Brain pericyte (primary cell): ENCODE measurements at regions not wholly inside any gene's neighbourhood (a gene's known extent, or its start where the extent isn't known, plus 50 kb on each side); places are given as distances from the start of the nearest gene placed in this dataset.
"Not testable (repeated sequence)": the region's sequence is repeated elsewhere in the genome, so short reads cannot be mapped to it uniquely, and the experiment has no call there.

ENCODE experiments used
- DNase-seq: peaks from one replicate; pipeline ENCODE4 v3.0.0-alpha.2; 2012; ENCODE audit warnings: low read depth, low spot score

GRCh38 chr3:8353364-8353763 lies 148.3 kb upstream of the LMCD1 start:
- no peak for DNase-seq

- no peak for DNase-seq
Measured at GRCh38 chr3:8355346-8355745, 146.3 kb upstream of the LMCD1 start.

- DNase-seq: not testable (repeated sequence)
Measured at GRCh38 chr3:8356066-8356465, 145.6 kb upstream of the LMCD1 start.

GRCh38 chr3:8357859-8358258 lies 143.8 kb upstream of the LMCD1 start:
- no peak for DNase-seq

GRCh38 chr3:8359133-8359532 lies 142.5 kb upstream of the LMCD1 start:
- no peak for DNase-seq

GRCh38 chr3:8363200-8363599 lies 138.4 kb upstream of the LMCD1 start:
- DNase-seq: no peak

- no peak for DNase-seq
Measured at GRCh38 chr3:8365541-8365940, 136.1 kb upstream of the LMCD1 start.

GRCh38 chr3:8366219-8366810 lies 135.3 kb upstream of the LMCD1 start:
- no peak for DNase-seq

GRCh38 chr3:8368598-8368997 lies 133.0 kb upstream of the LMCD1 start:
- no peak for DNase-seq

GRCh38 chr3:8369638-8370037 lies 132.0 kb upstream of the LMCD1 start:
- DNase-seq: no peak

GRCh38 chr3:8371085-8371551 lies 130.5 kb upstream of the LMCD1 start:
- DNase-seq: no peak

GRCh38 chr3:8371960-8372463 lies 129.6 kb upstream of the LMCD1 start:
- DNase-seq: no peak

GRCh38 chr3:8380904-8381704 lies 120.5 kb upstream of the LMCD1 start:
- DNase-seq: no peak

- no peak for DNase-seq
Measured at GRCh38 chr3:8385848-8386620, 115.6 kb upstream of the LMCD1 start.

GRCh38 chr3:8387571-8387970 lies 114.1 kb upstream of the LMCD1 start:
- DNase-seq: no peak

GRCh38 chr3:8399686-8400085 lies 101.9 kb upstream of the LMCD1 start:
- no peak for DNase-seq

- DNase-seq: no peak
Measured at GRCh38 chr3:8400911-8401310, 100.7 kb upstream of the LMCD1 start.

- no peak for DNase-seq
Measured at GRCh38 chr3:8403996-8404395, 97.6 kb upstream of the LMCD1 start.

- DNase-seq: no peak
Measured at GRCh38 chr3:8405144-8405543, 96.5 kb upstream of the LMCD1 start.

GRCh38 chr3:8406479-8406878 lies 95.1 kb upstream of the LMCD1 start:
- DNase-seq: no peak

GRCh38 chr3:8413337-8413926 lies 88.2 kb upstream of the LMCD1 start:
- DNase-seq: no peak

- DNase-seq: no peak
Measured at GRCh38 chr3:8416965-8417364, 84.7 kb upstream of the LMCD1 start.
